ENCODE measurements at regions not wholly inside any gene's neighbourhood (a gene's known extent, or its start where the extent isn't known, plus 50 kb on each side); places are given as distances from the start of the nearest gene placed in this dataset.
"Not testable (repeated sequence)": the region's sequence is repeated elsewhere in the genome, so short reads cannot be mapped to it uniquely, and the experiment has no call there.

- no peak overlapping the region for H3K4me3 ChIP-seq (ENCODE audit: low read length)
- DNase-seq (ENCODE audit: low read depth, low spot score): no peak
Observed at GRCh38 chr5:171540865-171541264, 121.4 kb downstream of the FGF18 start.

- H3K4me3 ChIP-seq (ENCODE audit: low read length): no peak overlapping the region
- no peak for DNase-seq (ENCODE audit: low read depth, low spot score)
Observed at GRCh38 chr5:171541341-171541776, 121.9 kb downstream of the FGF18 start.

- no peak overlapping the region for H3K4me3 ChIP-seq (ENCODE audit: low read length)
- DNase-seq (ENCODE audit: low read depth, low spot score): no peak
Observed at GRCh38 chr5:171542525-171543140, 123.2 kb downstream of the FGF18 start.

- no peak overlapping the region for H3K4me3 ChIP-seq (ENCODE audit: low read length)
- DNase-seq (ENCODE audit: low read depth, low spot score): no peak
Observed at GRCh38 chr5:171543148-171543815, 123.8 kb downstream of the FGF18 start.

GRCh38 chr5:171544913-171545765, 125.7 kb downstream of the FGF18 start:
- H3K4me3 ChIP-seq (ENCODE audit: low read length): no peak overlapping the region
- DNase-seq (ENCODE audit: low read depth, low spot score): no peak

- no peak for DNase-seq (ENCODE audit: low read depth, low spot score)
- no peak overlapping the region for H3K4me3 ChIP-seq (ENCODE audit: low read length)
Observed at GRCh38 chr5:171549274-171549673, 129.8 kb downstream of the FGF18 start.

- H3K4me3 ChIP-seq (ENCODE audit: low read length): not testable (repeated sequence)
Observed at GRCh38 chr5:171553817-171554216, 134.4 kb downstream of the FGF18 start.

GRCh38 chr5:171555160-171555559, 135.7 kb downstream of the FGF18 start:
- no peak overlapping the region for H3K4me3 ChIP-seq (ENCODE audit: low read length)
- DNase-seq (ENCODE audit: low read depth, low spot score): no peak

More at GRCh38 chr5:171553817-171554216, 134.4 kb downstream of the FGF18 start:
- not testable (repeated sequence) for DNase-seq (ENCODE audit: low read depth, low spot score)

GRCh38 chr5:171562822-171563221, 143.4 kb downstream of the FGF18 start:
- no peak overlapping the region for H3K4me3 ChIP-seq (ENCODE audit: low read length)
- DNase-seq (ENCODE audit: low read depth, low spot score): no peak

GRCh38 chr5:171568389-171568788, 148.9 kb downstream of the FGF18 start:
- no peak for DNase-seq (ENCODE audit: low read depth, low spot score)
- H3K4me3 ChIP-seq (ENCODE audit: low read length): no peak overlapping the region

GRCh38 chr5:171569065-171569712, 149.7 kb downstream of the FGF18 start:
- DNase-seq (ENCODE audit: low read depth, low spot score): no peak
- no peak overlapping the region for H3K4me3 ChIP-seq (ENCODE audit: low read length)

GRCh38 chr5:171570244-171570825, 150.9 kb downstream of the FGF18 start:
- H3K4me3 ChIP-seq (ENCODE audit: low read length): no peak overlapping the region
- no peak for DNase-seq (ENCODE audit: low read depth, low spot score)

- H3K4me3 ChIP-seq (ENCODE audit: low read length): no peak overlapping the region
- DNase-seq (ENCODE audit: low read depth, low spot score): no peak
Observed at GRCh38 chr5:171571663-171572062, 152.2 kb downstream of the FGF18 start.

GRCh38 chr5:171573021-171573420, 153.6 kb downstream of the FGF18 start:
- no peak overlapping the region for H3K4me3 ChIP-seq (ENCODE audit: low read length)
- DNase-seq (ENCODE audit: low read depth, low spot score): no peak

GRCh38 chr5:171573451-171574225, 154.2 kb downstream of the FGF18 start:
- H3K4me3 ChIP-seq (ENCODE audit: low read length): no peak overlapping the region
- DNase-seq (ENCODE audit: low read depth, low spot score): no peak

- no peak overlapping the region for H3K4me3 ChIP-seq (ENCODE audit: low read length)
- no peak for DNase-seq (ENCODE audit: low read depth, low spot score)
Observed at GRCh38 chr5:171574376-171574775, 154.9 kb downstream of the FGF18 start.

GRCh38 chr5:171575386-171575785, 155.9 kb downstream of the FGF18 start:
- no peak for DNase-seq (ENCODE audit: low read depth, low spot score)
- no peak overlapping the region for H3K4me3 ChIP-seq (ENCODE audit: low read length)

GRCh38 chr5:171575808-171576207, 156.4 kb downstream of the FGF18 start:
- H3K4me3 ChIP-seq (ENCODE audit: low read length): no peak overlapping the region
- no peak for DNase-seq (ENCODE audit: low read depth, low spot score)
